ENCODE measurements at regions not wholly inside any gene's neighbourhood (a gene's known extent, or its start where the extent isn't known, plus 50 kb on each side); places are given as distances from the start of the nearest gene placed in this dataset.
A peak's percentile ranks its signal among the peaks of the same experiment; 100 is the strongest.
"Not testable (repeated sequence)": the region's sequence is repeated elsewhere in the genome, so short reads cannot be mapped to it uniquely, and the experiment has no call there.

DNA sequence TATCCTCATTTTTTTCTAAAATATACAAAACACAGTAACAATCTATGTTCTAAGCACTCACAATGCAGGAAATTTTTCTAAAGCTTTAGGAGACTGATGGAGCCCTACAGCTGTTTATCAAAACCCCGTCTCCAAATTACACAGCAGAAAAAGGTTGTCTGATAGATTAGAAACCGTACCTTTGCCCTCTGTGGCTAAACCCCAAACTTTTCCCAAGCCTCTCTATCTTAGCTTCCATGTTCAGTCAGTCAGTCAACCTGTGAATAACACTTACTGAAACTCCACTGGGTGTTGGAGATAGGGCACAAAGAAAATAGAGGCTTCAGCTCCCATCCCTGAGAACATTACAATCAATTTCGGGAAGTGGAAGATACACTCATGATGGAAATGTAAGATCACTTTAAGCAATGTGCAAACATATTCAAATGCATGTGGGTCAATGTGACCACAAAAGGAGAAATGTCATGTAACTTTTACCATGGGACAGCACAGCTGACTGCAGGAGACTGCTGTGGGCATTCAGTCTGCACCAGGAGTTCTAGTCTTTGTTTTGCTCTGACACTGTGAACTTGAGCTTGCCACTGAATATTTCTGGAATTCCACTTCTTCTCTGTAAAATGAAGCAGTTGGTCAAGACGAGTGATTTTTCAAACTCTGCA lies 279.5 kb upstream of the PIK3R1 start:
- no peak for DNase-seq (ENCODE audit: low read depth)
- TF ChIP-seq CTCF (IDR thresholded peaks at IDR 0.05; ENCODE audit: low read length, missing control alignments), result no peak

GRCh38 chr5:67934976-67935375 lies 280.6 kb upstream of the PIK3R1 start:
- H3K4me3 ChIP-seq (replicated peaks; ENCODE audit: low read depth, low read length), result no peak overlapping the region
- TF ChIP-seq CTCF (IDR thresholded peaks at IDR 0.05; ENCODE audit: low read length, missing control alignments), result no peak
- no peak for DNase-seq (ENCODE audit: low read depth)

More for the DNA sequence above, 279.5 kb upstream of the PIK3R1 start:
- H3K4me3 ChIP-seq (replicated peaks; ENCODE audit: low read depth, low read length), result no peak overlapping the region

DNA sequence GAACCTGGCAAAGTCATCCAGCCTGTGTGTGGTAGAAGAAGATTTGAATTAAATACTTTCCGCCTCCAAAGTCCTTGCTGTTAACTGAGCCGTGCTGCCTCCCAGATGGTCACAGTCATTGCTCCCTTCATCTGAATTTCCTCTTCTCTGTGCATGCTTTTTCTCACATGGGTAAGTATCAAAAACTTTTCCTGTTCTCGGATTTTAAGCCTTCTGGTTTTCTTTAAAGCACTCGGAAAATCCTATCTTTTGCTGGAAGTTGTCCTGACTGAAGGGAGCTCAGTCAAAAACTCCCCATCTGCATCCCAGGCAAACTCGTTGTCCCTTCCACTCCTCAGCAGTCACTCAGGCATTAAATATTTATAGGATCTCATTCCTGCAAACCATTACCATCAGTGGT lies 290.0 kb upstream of the PIK3R1 start:
- TF ChIP-seq CTCF (IDR thresholded peaks at IDR 0.05; ENCODE audit: low read length, missing control alignments), result no peak
- H3K4me3 ChIP-seq (replicated peaks; ENCODE audit: low read depth, low read length), result no peak overlapping the region
- DNase-seq (ENCODE audit: low read depth), result no peak

- no peak overlapping the region for H3K4me3 ChIP-seq (replicated peaks; ENCODE audit: low read depth, low read length)
- peak; percentile 14 for DNase-seq (ENCODE audit: low read depth)
- no peak for TF ChIP-seq CTCF (IDR thresholded peaks at IDR 0.05; ENCODE audit: low read length, missing control alignments)
These were observed 294.5 kb upstream of the PIK3R1 start for GRCh38 chr5:67921004-67921601.

DNA sequence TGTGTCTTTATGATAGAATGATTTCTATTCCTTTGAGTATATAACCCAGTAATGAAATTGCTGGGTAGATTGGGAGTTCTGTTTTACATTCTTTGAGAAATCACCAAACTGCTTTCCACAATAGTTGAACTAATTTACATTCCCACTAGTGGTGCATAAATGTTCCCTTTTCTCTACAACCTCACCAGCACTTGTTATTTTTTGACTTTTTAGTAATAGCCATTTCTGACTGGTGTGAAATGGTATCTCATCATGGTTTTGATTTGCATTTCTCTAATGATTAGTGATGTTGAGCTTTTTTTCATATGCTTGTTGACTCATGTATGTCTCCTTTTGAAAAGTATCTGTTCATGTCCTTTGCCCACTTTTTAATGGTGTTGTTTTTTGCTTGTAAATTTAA lies 296.0 kb upstream of the PIK3R1 start:
- DNase-seq (ENCODE audit: low read depth); H3K4me3 ChIP-seq (replicated peaks; ENCODE audit: low read depth, low read length): not testable (repeated sequence)

DNA sequence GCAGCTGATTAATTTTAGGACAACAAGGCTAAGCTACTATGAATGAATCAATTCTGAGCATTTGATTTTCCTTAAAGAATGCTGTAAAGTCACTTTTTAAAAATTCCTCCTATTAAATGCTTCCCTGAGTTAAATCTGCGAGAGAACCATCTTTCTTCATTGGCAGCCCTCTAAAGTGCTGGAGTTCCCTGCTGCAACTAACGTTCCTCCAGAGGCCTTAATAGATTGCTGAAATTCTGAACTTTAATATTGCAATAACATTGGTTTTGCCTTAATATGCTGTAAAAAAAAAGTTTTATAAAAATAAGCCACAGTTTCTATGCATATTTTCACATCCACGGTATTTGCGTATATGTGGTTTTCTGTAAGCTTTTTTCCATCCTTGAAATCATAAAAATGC lies 298.0 kb upstream of the PIK3R1 start:
- H3K4me3 ChIP-seq (replicated peaks; ENCODE audit: low read depth, low read length), result no peak overlapping the region
- no peak for TF ChIP-seq CTCF (IDR thresholded peaks at IDR 0.05; ENCODE audit: low read length, missing control alignments)
- DNase-seq (ENCODE audit: low read depth), result no peak

DNA sequence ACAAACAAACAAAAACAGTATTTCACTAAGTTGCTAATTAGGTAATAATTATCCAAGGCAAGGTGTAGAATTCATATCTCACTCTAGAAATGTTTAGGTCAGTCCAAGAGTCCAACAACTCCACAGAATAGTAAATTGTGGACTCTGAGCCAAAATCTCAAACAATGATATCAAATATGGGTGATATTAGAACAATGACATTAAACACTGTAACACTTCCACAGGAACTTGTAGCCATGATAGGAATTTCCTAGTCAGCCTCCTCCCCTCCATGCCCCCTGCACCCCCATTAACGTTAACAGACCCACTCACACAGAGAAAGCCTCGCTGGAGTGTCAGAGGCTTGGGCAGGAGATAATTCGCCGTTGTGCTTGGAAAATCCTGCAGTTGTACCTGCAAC lies 305.0 kb upstream of the PIK3R1 start:
- H3K4me3 ChIP-seq (replicated peaks; ENCODE audit: low read depth, low read length), result no peak overlapping the region
- no peak for TF ChIP-seq CTCF (IDR thresholded peaks at IDR 0.05; ENCODE audit: low read length, missing control alignments)
- DNase-seq (ENCODE audit: low read depth), result peak; percentile 48
